WTC11 (cell line): ENCODE measurements at regions not wholly inside any gene's neighbourhood (a gene's known extent, or its start where the extent isn't known, plus 50 kb on each side); places are given as distances from the start of the nearest gene placed in this dataset.

Experiments used
- ATAC-seq: fragments of 200-7000 bp; cut with Tn5 transposase; 2 replicates; pipeline ENCODE4 v1.10.0; 2021; ENCODE audit warnings: mild to moderate bottlenecking, moderate library complexity
- CTCF ChIA-PET: fragments of 300-600 bp; sonication (Branson Sonifier 250); formaldehyde crosslinking; loops from one replicate; lab custom pipeline; 2021; ENCODE audit warnings: antibody characterized with exemption; lab: Charles Lee
- POLR2A ChIA-PET: fragments of 350-600 bp; sonication (Branson Sonifier 250); formaldehyde crosslinking; loops from one replicate; lab custom pipeline; 2021; ENCODE audit warnings: antibody characterized with exemption; lab: Charles Lee
- DNase-seq: peaks from one replicate; pipeline ENCODE4 v3.0.0; 2021; ENCODE audit warnings: low spot score
- H3K27ac Mint-ChIP-seq: 2 replicates; pipeline ENCODE4 v1.8.0; 2021; ENCODE audit warnings: mixed read lengths
- H3K27me3 Mint-ChIP-seq: 2 replicates; pipeline ENCODE4 v1.8.0; 2021; ENCODE audit warnings: low read depth, mild to moderate bottlenecking, moderate library complexity, mixed read lengths
- H3K36me3 Mint-ChIP-seq: 2 replicates; pipeline ENCODE4 v1.8.0; 2021; ENCODE audit warnings: mixed read lengths
- H3K4me1 Mint-ChIP-seq: 2 replicates; pipeline ENCODE4 v1.8.0; 2022; ENCODE audit warnings: mixed read lengths
- H3K4me3 Mint-ChIP-seq: 2 replicates; pipeline ENCODE4 v1.8.0; 2021; ENCODE audit warnings: mild to moderate bottlenecking, moderate library complexity, mixed read lengths
- H3K9me3 Mint-ChIP-seq: 2 replicates; pipeline ENCODE4 v1.8.0; 2021; ENCODE audit warnings: mixed read lengths
- FOXJ3 ChIP-seq: sonication (generic); formaldehyde crosslinking; IDR thresholded peaks from 2 replicates; pipeline ENCODE4 v1.9.0; 2021; ENCODE audit warnings: missing genetic modification reagents, mild to moderate bottlenecking, borderline replicate concordance
- HMGA2 ChIP-seq: fragments of 250-450 bp; sonication (Bioruptor Pico); IDR thresholded peaks from 2 replicates; pipeline ENCODE4 v1.4.0; 2021; ENCODE audit warnings: mild to moderate bottlenecking, moderate library complexity
- KAT7 ChIP-seq: sonication (generic); formaldehyde crosslinking; IDR thresholded peaks from 2 replicates; pipeline ENCODE4 v1.8.1; 2023; ENCODE audit warnings: missing genetic modification reagents, mild to moderate bottlenecking, borderline replicate concordance
- NFYB ChIP-seq: sonication (generic); formaldehyde crosslinking; conservative IDR thresholded peaks from 2 replicates; pipeline ENCODE4 v1.8.0; 2022; ENCODE audit warnings: low read depth, missing genetic modification reagents
- SOX15 ChIP-seq: fragments of 250-450 bp; sonication (Bioruptor Pico); IDR thresholded peaks from 2 replicates; pipeline ENCODE4 v1.9.0; 2021; ENCODE audit warnings: mild to moderate bottlenecking
- ZNF317 ChIP-seq: sonication (generic); formaldehyde crosslinking; IDR thresholded peaks from 2 replicates; pipeline ENCODE4 v1.8.1; 2023; ENCODE audit warnings: low read depth, mild to moderate bottlenecking, moderate library complexity, missing genetic modification reagents, borderline replicate concordance
- ZNF396 ChIP-seq: fragments of 250-450 bp; sonication (Bioruptor Pico); IDR thresholded peaks from 2 replicates; pipeline ENCODE4 v1.8.0; 2021; ENCODE audit warnings: mild to moderate bottlenecking, moderate library complexity, borderline replicate concordance
- ZNF671 ChIP-seq: fragments of 250-450 bp; sonication (Bioruptor Pico); IDR thresholded peaks from 2 replicates; pipeline ENCODE4 v1.8.0; 2021; ENCODE audit warnings: mild to moderate bottlenecking
- TF ChIP-seq, protein P1 (sequence below): fragments of 250-450 bp; sonication (Bioruptor Pico); IDR thresholded peaks from 2 replicates; pipeline ENCODE4 v2.1.2; 2022; ENCODE audit warnings: mild to moderate bottlenecking, moderate library complexity
- TF ChIP-seq, protein P2 (sequence below): sonication (generic); formaldehyde crosslinking; IDR thresholded peaks from 2 replicates; pipeline ENCODE4 v1.8.1; 2022; ENCODE audit warnings: low read depth, missing genetic modification reagents, borderline replicate concordance
- TF ChIP-seq, protein P3 (sequence below): sonication (generic); formaldehyde crosslinking; IDR thresholded peaks from 2 replicates; pipeline ENCODE4 v1.8.1; 2022; ENCODE audit warnings: low read depth, mild to moderate bottlenecking, moderate library complexity, missing genetic modification reagents, borderline replicate concordance
- TF ChIP-seq, protein P4 (sequence below): sonication (generic); formaldehyde crosslinking; IDR thresholded peaks from 2 replicates; pipeline ENCODE4 v1.8.1; 2023; ENCODE audit warnings: mild to moderate bottlenecking, missing genetic modification reagents, moderate library complexity
- TF ChIP-seq, protein P5 (sequence below): sonication (generic); formaldehyde crosslinking; IDR thresholded peaks from 2 replicates; pipeline ENCODE4 v1.8.1; 2022; ENCODE audit warnings: mild to moderate bottlenecking, missing genetic modification reagents, moderate library complexity, borderline replicate concordance
- TF ChIP-seq, protein P6 (sequence below): sonication (generic); formaldehyde crosslinking; IDR thresholded peaks from 2 replicates; pipeline ENCODE4 v1.8.1; 2023; ENCODE audit warnings: mild to moderate bottlenecking, missing genetic modification reagents
- TF ChIP-seq, protein P7 (sequence below): fragments of 250-450 bp; sonication (Bioruptor Pico); IDR thresholded peaks from 2 replicates; pipeline ENCODE4 v1.9.0; 2021; ENCODE audit warnings: moderate library complexity, mild to moderate bottlenecking, inconsistent platforms, borderline replicate concordance
- TF ChIP-seq, protein P8 (sequence below): sonication (generic); formaldehyde crosslinking; IDR thresholded peaks from 2 replicates; pipeline ENCODE4 v1.8.0; 2023; ENCODE audit warnings: missing genetic modification reagents

DNA sequence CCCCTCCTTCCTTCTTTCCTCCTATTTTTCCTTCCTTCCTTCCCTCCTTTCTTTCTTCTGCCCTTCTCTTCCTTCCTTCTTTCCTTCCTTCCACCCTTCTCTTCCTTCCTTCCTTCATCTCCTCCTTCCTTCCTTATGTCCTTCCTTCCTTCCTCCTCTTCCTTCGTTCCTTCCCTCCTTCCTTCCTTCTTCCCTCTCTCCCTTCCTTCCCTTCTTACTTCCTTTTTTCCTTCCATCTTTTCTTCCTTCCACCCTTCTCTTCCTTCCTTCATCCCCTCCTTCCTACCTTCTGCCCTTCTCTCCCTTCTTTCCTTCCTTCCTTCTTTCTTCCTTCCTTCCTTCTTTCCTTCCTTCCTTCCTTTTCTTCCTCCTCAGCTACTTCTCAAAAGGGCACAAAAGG lies 287.3 kb upstream of the ZNF507 start:
- ChIA-PET POLR2A (no interaction called here), CTCF (interaction anchor here (1.3 to 1.5 kb wide), 2 partner anchors 13 to 1004 kb away, joined by 3 read pairs; no protein-coding TSS in a partner anchor)
- peaks cover under 1% of the 10 kb centered on the region; the same call in 1 of the 2 replicates for H3K36me3 Mint-ChIP-seq
- DNase-seq (no peak), ATAC-seq (no peak)
- peaks cover 3% of the 10 kb centered on the region for H3K9me3 Mint-ChIP-seq
- H3K4me3 Mint-ChIP-seq = no peak overlapping the region
- no peaks in the 10 kb centered on the region for H3K27me3 Mint-ChIP-seq
- TF ChIP-seq, protein P1, sequence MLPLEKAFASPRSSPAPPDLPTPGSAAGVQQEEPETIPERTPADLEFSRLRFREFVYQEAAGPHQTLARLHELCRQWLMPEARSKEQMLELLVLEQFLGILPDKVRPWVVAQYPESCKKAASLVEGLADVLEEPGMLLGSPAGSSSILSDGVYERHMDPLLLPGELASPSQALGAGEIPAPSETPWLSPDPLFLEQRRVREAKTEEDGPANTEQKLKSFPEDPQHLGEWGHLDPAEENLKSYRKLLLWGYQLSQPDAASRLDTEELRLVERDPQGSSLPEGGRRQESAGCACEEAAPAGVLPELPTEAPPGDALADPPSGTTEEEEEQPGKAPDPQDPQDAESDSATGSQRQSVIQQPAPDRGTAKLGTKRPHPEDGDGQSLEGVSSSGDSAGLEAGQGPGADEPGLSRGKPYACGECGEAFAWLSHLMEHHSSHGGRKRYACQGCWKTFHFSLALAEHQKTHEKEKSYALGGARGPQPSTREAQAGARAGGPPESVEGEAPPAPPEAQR (CRISPR knock-in tag) = no peak
- TF ChIP-seq, protein P2, sequence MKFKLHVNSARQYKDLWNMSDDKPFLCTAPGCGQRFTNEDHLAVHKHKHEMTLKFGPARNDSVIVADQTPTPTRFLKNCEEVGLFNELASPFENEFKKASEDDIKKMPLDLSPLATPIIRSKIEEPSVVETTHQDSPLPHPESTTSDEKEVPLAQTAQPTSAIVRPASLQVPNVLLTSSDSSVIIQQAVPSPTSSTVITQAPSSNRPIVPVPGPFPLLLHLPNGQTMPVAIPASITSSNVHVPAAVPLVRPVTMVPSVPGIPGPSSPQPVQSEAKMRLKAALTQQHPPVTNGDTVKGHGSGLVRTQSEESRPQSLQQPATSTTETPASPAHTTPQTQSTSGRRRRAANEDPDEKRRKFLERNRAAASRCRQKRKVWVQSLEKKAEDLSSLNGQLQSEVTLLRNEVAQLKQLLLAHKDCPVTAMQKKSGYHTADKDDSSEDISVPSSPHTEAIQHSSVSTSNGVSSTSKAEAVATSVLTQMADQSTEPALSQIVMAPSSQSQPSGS (CRISPR knock-in tag) = no peak
- TF ChIP-seq KAT7 (CRISPR knock-in tag) (no peak), NFYB (no peak), ZNF317 (CRISPR knock-in tag) (no peak), ZNF671 (CRISPR knock-in tag) (no peak), HMGA2 (CRISPR knock-in tag) (no peak), FOXJ3 (CRISPR knock-in tag) (no peak), ZNF396 (CRISPR knock-in tag) (no peak), SOX15 (CRISPR knock-in tag) (no peak)
- TF ChIP-seq, protein P3, sequence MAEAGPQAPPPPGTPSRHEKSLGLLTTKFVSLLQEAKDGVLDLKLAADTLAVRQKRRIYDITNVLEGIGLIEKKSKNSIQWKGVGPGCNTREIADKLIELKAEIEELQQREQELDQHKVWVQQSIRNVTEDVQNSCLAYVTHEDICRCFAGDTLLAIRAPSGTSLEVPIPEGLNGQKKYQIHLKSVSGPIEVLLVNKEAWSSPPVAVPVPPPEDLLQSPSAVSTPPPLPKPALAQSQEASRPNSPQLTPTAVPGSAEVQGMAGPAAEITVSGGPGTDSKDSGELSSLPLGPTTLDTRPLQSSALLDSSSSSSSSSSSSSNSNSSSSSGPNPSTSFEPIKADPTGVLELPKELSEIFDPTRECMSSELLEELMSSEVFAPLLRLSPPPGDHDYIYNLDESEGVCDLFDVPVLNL = no peak
- TF ChIP-seq, protein P4, sequence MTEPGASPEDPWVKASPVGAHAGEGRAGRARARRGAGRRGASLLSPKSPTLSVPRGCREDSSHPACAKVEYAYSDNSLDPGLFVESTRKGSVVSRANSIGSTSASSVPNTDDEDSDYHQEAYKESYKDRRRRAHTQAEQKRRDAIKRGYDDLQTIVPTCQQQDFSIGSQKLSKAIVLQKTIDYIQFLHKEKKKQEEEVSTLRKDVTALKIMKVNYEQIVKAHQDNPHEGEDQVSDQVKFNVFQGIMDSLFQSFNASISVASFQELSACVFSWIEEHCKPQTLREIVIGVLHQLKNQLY (CRISPR knock-in tag) = no peak
- TF ChIP-seq, protein P5, sequence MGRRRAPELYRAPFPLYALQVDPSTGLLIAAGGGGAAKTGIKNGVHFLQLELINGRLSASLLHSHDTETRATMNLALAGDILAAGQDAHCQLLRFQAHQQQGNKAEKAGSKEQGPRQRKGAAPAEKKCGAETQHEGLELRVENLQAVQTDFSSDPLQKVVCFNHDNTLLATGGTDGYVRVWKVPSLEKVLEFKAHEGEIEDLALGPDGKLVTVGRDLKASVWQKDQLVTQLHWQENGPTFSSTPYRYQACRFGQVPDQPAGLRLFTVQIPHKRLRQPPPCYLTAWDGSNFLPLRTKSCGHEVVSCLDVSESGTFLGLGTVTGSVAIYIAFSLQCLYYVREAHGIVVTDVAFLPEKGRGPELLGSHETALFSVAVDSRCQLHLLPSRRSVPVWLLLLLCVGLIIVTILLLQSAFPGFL = no peak
- TF ChIP-seq, protein P6, sequence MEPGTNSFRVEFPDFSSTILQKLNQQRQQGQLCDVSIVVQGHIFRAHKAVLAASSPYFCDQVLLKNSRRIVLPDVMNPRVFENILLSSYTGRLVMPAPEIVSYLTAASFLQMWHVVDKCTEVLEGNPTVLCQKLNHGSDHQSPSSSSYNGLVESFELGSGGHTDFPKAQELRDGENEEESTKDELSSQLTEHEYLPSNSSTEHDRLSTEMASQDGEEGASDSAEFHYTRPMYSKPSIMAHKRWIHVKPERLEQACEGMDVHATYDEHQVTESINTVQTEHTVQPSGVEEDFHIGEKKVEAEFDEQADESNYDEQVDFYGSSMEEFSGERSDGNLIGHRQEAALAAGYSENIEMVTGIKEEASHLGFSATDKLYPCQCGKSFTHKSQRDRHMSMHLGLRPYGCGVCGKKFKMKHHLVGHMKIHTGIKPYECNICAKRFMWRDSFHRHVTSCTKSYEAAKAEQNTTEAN (CRISPR knock-in tag) = no peak
- TF ChIP-seq, protein P7, sequence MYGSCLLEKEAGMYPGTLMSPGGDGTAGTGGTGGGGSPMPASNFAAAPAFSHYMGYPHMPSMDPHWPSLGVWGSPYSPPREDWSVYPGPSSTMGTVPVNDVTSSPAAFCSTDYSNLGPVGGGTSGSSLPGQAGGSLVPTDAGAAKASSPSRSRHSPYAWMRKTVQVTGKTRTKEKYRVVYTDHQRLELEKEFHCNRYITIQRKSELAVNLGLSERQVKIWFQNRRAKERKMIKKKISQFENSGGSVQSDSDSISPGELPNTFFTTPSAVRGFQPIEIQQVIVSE (CRISPR knock-in tag) = no peak
- TF ChIP-seq, protein P8, sequence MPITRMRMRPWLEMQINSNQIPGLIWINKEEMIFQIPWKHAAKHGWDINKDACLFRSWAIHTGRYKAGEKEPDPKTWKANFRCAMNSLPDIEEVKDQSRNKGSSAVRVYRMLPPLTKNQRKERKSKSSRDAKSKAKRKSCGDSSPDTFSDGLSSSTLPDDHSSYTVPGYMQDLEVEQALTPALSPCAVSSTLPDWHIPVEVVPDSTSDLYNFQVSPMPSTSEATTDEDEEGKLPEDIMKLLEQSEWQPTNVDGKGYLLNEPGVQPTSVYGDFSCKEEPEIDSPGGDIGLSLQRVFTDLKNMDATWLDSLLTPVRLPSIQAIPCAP = no peak
- TF ChIP-seq, all 79 proteins: peak for 0
- peaks cover 22% of the 10 kb centered on the region for H3K4me1 Mint-ChIP-seq
- H3K27ac Mint-ChIP-seq = no peak overlapping the region

DNA sequence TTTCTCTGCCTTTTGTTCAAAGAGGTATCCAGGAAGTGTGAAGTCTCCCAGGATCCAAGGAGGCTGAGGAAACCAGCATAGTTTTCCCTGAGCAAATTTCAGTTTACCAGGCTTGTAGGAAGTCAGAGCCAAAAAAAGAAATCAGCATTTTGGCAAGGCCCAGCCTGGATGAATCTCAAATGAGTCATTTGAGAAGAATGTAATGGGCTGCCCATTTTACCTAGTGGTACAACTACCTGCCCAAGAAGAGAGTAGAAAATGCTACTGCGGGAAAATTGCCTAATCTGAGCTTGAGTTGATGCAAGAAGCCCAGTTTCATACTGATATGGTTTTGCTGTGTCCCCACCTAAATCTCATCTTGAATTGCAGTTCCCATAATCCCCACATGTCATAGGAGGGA lies 284.1 kb upstream of the ZNF507 start:
- Mint-ChIP-seq H3K36me3 (no peaks in the 10 kb centered on the region), H3K4me1 (peaks cover 17% of the 10 kb centered on the region), H3K4me3 (no peak overlapping the region), H3K27ac (no peak overlapping the region), H3K9me3 (no peaks in the 10 kb centered on the region), H3K27me3 (no peaks in the 10 kb centered on the region)
- no peak for TF ChIP-seq FOXJ3 (CRISPR knock-in tag)
- CTCF ChIA-PET = interaction anchor here (1.2 kb wide), 1 partner anchor 163 kb away, joined by 5 read pairs; no protein-coding TSS in a partner anchor
- POLR2A ChIA-PET = no interaction called here
- DNase-seq (no peak), ATAC-seq (no peak)
